ENCODE measurements at regions not wholly inside any gene's neighbourhood (a gene's known extent, or its start where the extent isn't known, plus 50 kb on each side); places are given as distances from the start of the nearest gene placed in this dataset.
"Not testable (repeated sequence)": the region's sequence is repeated elsewhere in the genome, so short reads cannot be mapped to it uniquely, and the experiment has no call there.

- DNase-seq: no peak
Measured at GRCh38 chr6:4367643-4368042, 232.3 kb upstream of the ECI2 start.

GRCh38 chr6:4366635-4367395 lies 231.4 kb upstream of the ECI2 start:
- no peak for DNase-seq

GRCh38 chr6:4365686-4366085 lies 230.3 kb upstream of the ECI2 start:
- no peak for DNase-seq

GRCh38 chr6:4364711-4365110 lies 229.3 kb upstream of the ECI2 start:
- no peak for DNase-seq

GRCh38 chr6:4364172-4364571 lies 228.8 kb upstream of the ECI2 start:
- DNase-seq: no peak

GRCh38 chr6:4363656-4364055 lies 228.3 kb upstream of the ECI2 start:
- no peak for DNase-seq

GRCh38 chr6:4362326-4362725 lies 227.0 kb upstream of the ECI2 start:
- DNase-seq: no peak

- DNase-seq: no peak
Measured at GRCh38 chr6:4360920-4361319, 225.5 kb upstream of the ECI2 start.

GRCh38 chr6:4359108-4359730 lies 223.8 kb upstream of the ECI2 start:
- DNase-seq: no peak

GRCh38 chr6:4358414-4359107 lies 223.2 kb upstream of the ECI2 start:
- DNase-seq: no peak

GRCh38 chr6:4357660-4358152 lies 222.3 kb upstream of the ECI2 start:
- DNase-seq: not testable (repeated sequence)

GRCh38 chr6:4356899-4357659 lies 221.7 kb upstream of the ECI2 start:
- no peak for DNase-seq

GRCh38 chr6:4355241-4355640 lies 219.9 kb upstream of the ECI2 start:
- no peak for DNase-seq

GRCh38 chr6:4354181-4354580 lies 218.8 kb upstream of the ECI2 start:
- no peak for DNase-seq

- DNase-seq: no peak
Measured at GRCh38 chr6:4352731-4353130, 217.4 kb upstream of the ECI2 start.

GRCh38 chr6:4352322-4352669 lies 216.9 kb upstream of the ECI2 start:
- DNase-seq: no peak

GRCh38 chr6:4351520-4352321 lies 216.3 kb upstream of the ECI2 start:
- no peak for DNase-seq

GRCh38 chr6:4350567-4351519 lies 215.5 kb upstream of the ECI2 start:
- DNase-seq: no peak

GRCh38 chr6:4349931-4350330 lies 214.6 kb upstream of the ECI2 start:
- DNase-seq: no peak

GRCh38 chr6:4349323-4349722 lies 213.9 kb upstream of the ECI2 start:
- DNase-seq: no peak

GRCh38 chr6:4348462-4349112 lies 213.2 kb upstream of the ECI2 start:
- no peak for DNase-seq

Data from NCI-H2171 treated with DMSO at 0.1 percent for 48 hours (cell line).